MM.1S (cell line): ENCODE measurements at regions not wholly inside any gene's neighbourhood (a gene's known extent, or its start where the extent isn't known, plus 50 kb on each side); places are given as distances from the start of the nearest gene placed in this dataset.

Source experiments
- CTCF ChIP-seq: fragments of 300-600 bp; sonication (generic); IDR thresholded peaks from 2 replicates; pipeline ENCODE4 v1.5.1; 2016; ENCODE audit warnings: antibody characterized with exemption, low read length, mixed read lengths
- EZH2 ChIP-seq: fragments of 300-600 bp; sonication (generic); optimal IDR thresholded peaks from 2 replicates; pipeline ENCODE3; 2017; ENCODE audit warnings: low read depth, mild to moderate bottlenecking, antibody characterized with exemption, low read length, mixed read lengths
- EZH2phosphoT487 ChIP-seq: fragments of 300-600 bp; sonication (generic); IDR thresholded peaks from 2 replicates; pipeline ENCODE4 v1.6.1; 2018; ENCODE audit warnings: antibody characterized with exemption, low read length

GRCh38 chr14:104378698-104379113 is 200.9 kb upstream of the C14orf180 start:
- TF ChIP-seq CTCF (no peak), EZH2 (no peak), EZH2phosphoT487 (no peak)
